ENCODE measurements at regions not wholly inside any gene's neighbourhood (a gene's known extent, or its start where the extent isn't known, plus 50 kb on each side); places are given as distances from the start of the nearest gene placed in this dataset.

DNA sequence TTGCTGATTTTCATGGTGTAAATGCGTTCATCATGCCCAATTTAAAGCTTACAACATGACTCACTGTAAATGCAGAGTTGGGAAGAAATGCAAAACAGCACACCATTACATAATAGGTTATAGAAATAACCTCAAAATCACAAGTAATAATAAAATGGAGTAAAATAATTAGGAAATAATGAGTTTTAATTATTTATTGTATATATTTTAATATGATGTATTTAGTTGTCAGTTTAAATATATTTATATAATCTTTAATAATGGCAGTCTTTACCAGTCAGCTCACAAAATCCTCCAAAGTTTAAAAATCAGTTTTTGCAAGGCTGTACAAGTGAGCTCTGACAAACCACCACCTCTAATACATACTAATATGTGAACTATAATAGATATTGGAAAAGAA lies 180.2 kb downstream of the RND3 start:
- DNase-seq = no peak
- TF ChIP-seq, protein P1, sequence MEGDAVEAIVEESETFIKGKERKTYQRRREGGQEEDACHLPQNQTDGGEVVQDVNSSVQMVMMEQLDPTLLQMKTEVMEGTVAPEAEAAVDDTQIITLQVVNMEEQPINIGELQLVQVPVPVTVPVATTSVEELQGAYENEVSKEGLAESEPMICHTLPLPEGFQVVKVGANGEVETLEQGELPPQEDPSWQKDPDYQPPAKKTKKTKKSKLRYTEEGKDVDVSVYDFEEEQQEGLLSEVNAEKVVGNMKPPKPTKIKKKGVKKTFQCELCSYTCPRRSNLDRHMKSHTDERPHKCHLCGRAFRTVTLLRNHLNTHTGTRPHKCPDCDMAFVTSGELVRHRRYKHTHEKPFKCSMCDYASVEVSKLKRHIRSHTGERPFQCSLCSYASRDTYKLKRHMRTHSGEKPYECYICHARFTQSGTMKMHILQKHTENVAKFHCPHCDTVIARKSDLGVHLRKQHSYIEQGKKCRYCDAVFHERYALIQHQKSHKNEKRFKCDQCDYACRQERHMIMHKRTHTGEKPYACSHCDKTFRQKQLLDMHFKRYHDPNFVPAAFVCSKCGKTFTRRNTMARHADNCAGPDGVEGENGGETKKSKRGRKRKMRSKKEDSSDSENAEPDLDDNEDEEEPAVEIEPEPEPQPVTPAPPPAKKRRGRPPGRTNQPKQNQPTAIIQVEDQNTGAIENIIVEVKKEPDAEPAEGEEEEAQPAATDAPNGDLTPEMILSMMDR (IDR thresholded peaks at IDR 0.05) = no peak
- TF ChIP-seq POLR2A (IDR thresholded peaks at IDR 0.05) = no peak
- Histone ChIP-seq H3K27ac (no peak overlapping the region), H3K27me3 (no peaks in the 10 kb centered on the region), H3K9me3 (peaks cover 0 to 7% of the 10 kb centered on the region in 2 donors), H3K4me3 (no peak overlapping the region), H3K4me1 (no peaks in the 10 kb centered on the region), H3K36me3 (peaks cover 0 to 2% of the 10 kb centered on the region in 2 donors)
- intact Hi-C loops (cut with DNase I; ENCODE audit: low total_unique reads) = no loop called here

DNA sequence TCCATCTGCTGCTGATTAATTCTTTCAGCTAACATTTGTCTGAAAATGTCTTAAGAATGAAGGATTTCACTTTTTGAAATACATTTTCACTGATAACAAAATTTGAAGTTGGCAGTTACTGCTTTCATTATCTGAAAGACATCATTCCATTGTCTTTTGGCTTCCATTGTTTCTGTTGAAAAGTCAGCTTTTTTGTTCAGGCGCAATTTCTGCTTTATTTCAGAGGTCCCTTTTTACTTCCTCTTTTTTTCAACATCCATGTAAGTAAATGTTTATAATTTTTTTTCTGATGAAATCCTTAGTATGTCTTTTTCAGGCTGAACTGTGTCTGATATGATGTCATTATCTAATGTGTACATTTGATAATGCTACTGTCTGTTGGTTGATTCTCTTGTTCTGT lies 184.2 kb downstream of the RND3 start:
- Histone ChIP-seq H3K27me3 (no peaks in the 10 kb centered on the region), H3K36me3 (peaks cover 0 to 2% of the 10 kb centered on the region in 2 donors), H3K4me1 (no peaks in the 10 kb centered on the region), H3K27ac (no peak overlapping the region), H3K4me3 (no peak overlapping the region), H3K9me3 (peaks cover 0 to 7% of the 10 kb centered on the region in 2 donors)
- TF ChIP-seq POLR2A (IDR thresholded peaks at IDR 0.05) = no peak
- TF ChIP-seq, protein P1 (IDR thresholded peaks at IDR 0.05) = no peak
- intact Hi-C loops (cut with DNase I; ENCODE audit: low total_unique reads) = no loop called here
- no peak for DNase-seq

DNA sequence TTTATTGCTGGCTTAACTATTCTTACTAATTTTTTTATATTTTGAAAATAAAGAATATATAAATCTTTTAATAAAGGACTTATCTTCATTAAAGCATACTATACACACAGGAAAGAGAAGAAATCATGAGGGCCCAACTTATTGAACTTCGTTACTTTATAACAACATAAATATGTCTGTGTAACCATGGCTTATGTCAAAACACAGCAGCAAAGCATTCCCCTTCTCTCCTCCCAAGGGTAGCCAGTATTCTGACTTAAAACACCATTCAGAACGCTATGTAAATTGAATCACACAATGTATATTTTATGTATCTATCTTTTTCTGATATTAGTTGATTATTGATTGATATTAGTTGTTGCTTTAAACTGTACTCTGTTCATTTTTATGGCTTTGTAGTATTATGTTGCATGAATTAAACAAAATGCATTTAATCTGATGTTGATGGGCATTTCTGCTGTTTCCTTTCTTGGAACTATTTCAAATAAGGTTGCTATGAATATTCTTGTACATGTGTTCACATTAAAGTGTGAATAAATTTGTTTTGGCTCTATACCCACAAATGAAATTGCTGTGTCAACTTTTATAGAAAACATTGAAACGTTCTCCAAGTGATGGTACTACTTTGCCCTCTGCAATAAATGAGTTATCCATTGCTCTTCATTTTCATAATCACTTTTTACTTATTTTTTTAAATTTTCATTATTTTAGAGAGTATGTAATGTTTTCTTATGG lies 188.7 kb downstream of the RND3 start:
- Histone ChIP-seq H3K4me1 (no peaks in the 10 kb centered on the region), H3K4me3 (no peak overlapping the region), H3K9me3 (peaks cover 0 to 2% of the 10 kb centered on the region in 2 donors), H3K27me3 (no peaks in the 10 kb centered on the region), H3K27ac (no peak overlapping the region), H3K36me3 (peaks cover 0 to 2% of the 10 kb centered on the region in 2 donors)
- TF ChIP-seq POLR2A (IDR thresholded peaks at IDR 0.05) = no peak
- TF ChIP-seq, protein P1 (IDR thresholded peaks at IDR 0.05) = no peak
- no peak for DNase-seq
- intact Hi-C loops (cut with DNase I; ENCODE audit: low total_unique reads) = no loop called here

DNA sequence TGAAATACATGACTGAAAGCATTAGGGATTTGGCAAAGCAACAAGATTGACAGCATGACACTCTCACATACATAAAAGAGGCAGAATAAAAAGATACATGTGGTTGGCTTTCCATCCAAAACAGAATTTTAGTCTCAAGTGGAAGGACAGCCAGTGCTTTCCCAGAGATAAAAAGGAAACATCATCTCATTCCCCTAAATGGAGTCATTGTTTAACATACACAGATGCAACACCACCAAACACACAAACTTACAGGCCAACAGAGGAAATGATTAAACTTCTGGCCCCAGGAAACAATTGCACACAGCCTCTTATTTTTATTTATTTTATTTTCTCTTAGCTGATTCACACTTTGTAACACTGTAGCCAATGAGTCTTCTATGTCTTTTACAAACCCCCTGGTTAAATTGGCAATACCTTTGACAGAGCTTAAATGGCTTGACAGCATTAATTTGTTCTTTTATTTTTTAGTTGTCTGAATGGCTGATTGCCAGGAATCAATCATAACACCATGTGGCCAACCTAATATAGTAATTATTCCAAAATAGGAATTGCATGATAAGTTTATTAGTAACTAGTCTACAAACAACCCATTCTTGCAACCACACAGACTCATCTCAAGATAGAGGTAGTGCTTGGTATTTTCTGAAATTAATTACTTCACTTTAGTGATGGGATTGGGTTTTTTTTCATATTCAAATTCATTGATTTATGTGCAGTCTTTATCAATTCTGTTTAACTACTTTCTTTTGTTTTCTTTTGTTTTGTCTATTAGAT lies 190.5 kb downstream of the RND3 start:
- H3K27me3 ChIP-seq = no peaks in the 10 kb centered on the region
- no peaks in the 10 kb centered on the region for H3K4me1 ChIP-seq
- intact Hi-C loops (cut with DNase I; ENCODE audit: low total_unique reads) = no loop called here
- no peaks in the 10 kb centered on the region for H3K9me3 ChIP-seq
- no peak for DNase-seq
- H3K4me3 ChIP-seq = no peak overlapping the region
- no peak overlapping the region for H3K27ac ChIP-seq
- no peak for TF ChIP-seq POLR2A (IDR thresholded peaks at IDR 0.05)
- TF ChIP-seq, protein P1 (IDR thresholded peaks at IDR 0.05) = no peak
- no peaks in the 10 kb centered on the region for H3K36me3 ChIP-seq

DNA sequence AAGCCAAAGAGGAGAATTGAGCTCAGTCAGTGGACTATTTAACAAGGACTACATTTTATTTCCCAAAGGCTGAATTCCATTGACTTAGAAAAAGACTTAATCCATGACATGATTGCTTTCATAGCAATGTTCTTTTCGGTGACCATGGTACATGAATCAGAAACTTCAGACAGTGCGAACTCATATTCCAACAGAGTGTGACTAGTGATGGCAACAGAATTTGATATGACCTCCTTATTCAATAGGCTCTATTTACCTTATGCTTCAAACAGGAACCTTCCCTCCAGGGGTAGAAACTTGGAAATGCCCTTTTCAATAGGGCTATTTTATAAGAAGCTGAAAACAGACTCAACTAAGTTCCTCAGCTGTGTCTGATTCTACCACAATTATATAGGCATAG lies 191.9 kb downstream of the RND3 start:
- H3K36me3 ChIP-seq = no peaks in the 10 kb centered on the region
- no peak overlapping the region for H3K27ac ChIP-seq
- DNase-seq = no peak
- intact Hi-C loops (cut with DNase I; ENCODE audit: low total_unique reads) = no loop called here
- no peaks in the 10 kb centered on the region for H3K27me3 ChIP-seq
- no peak overlapping the region for H3K4me3 ChIP-seq
- no peaks in the 10 kb centered on the region for H3K4me1 ChIP-seq
- TF ChIP-seq POLR2A (IDR thresholded peaks at IDR 0.05) = no peak
- TF ChIP-seq, protein P1 (IDR thresholded peaks at IDR 0.05) = no peak
- H3K9me3 ChIP-seq = no peaks in the 10 kb centered on the region
